Tibial artery (tissue), 4 donors: ENCODE measurements at regions not wholly inside any gene's neighbourhood (a gene's known extent, or its start where the extent isn't known, plus 50 kb on each side); places are given as distances from the start of the nearest gene placed in this dataset.

Experiments used
- DNase-seq, 2 donors: peaks; one replicate each; pipeline ENCODE4 v3.0.0-alpha.2; 2019
- H3K27ac ChIP-seq, 2 donors: fragments of 200-600 bp; sonication (generic) in 1 of 2; 1 replicate in 1 of 2; 2 replicates in 1 of 2; pipeline ENCODE4 v1.5.1; 2018 to 2019; ENCODE audit warnings: mild to moderate bottlenecking in 1 of 2
- H3K27me3 ChIP-seq, 2 donors: fragments of 200-600 bp; sonication (generic) in 1 of 2; one replicate each; pipeline versions ENCODE4 v1.5.1 to v1.6.0; 2016 to 2019
- H3K36me3 ChIP-seq, 3 donors: fragments of 200-600 bp; sonication (generic) in 2 of 3; one replicate each; pipeline ENCODE4 v1.5.1; 2016 to 2019; ENCODE audit warnings: mild to moderate bottlenecking in 2 of 3
- H3K4me1 ChIP-seq, 4 donors: fragments of 200-600 bp; sonication (generic) in 2 of 4; 1 replicate in 3 of 4; 2 replicates in 1 of 4; pipeline ENCODE4 v1.5.1; 2016 to 2019
- H3K4me3 ChIP-seq, 2 donors: fragments of 200-600 bp; sonication (generic) in 1 of 2; 1 replicate in 1 of 2; 2 replicates in 1 of 2; pipeline ENCODE4 v1.5.1; 2018 to 2019; ENCODE audit warnings: mild to moderate bottlenecking in 2 of 2
- H3K9me3 ChIP-seq, 3 donors: fragments of 200-600 bp; sonication (generic) in 1 of 3; one replicate each; pipeline ENCODE4 v1.5.1; 2016 to 2019
- CTCF ChIP-seq, 2 experiments: fragments of 200-600 bp in 1 of 2; fragments of 450-650 bp in 1 of 2; IDR thresholded peaks; one replicate each; pipeline ENCODE4 v1.5.1; 2017 to 2019; ENCODE audit warnings: antibody characterized with exemption in 2 of 2, mild to moderate bottlenecking in 1 of 2, moderate library complexity in 1 of 2
- intact Hi-C: fragments of 100-400 bp; cut with DNase I; formaldehyde crosslinking; loops from one replicate; pipeline ENCODE4 v1.15.0; 2023; ENCODE audit warnings: low total_unique reads

GRCh38 chr2:234629596-234629995 is 132.7 kb upstream of the ARL4C start:
- intact Hi-C loops = no loop called here
- TF ChIP-seq CTCF (IDR thresholded peaks at IDR 0.05) = no peak
- H3K36me3 ChIP-seq = no peaks in the 10 kb centered on the region

GRCh38 chr2:234628953-234629352 is 132.1 kb upstream of the ARL4C start:
- Histone ChIP-seq H3K4me3 (no peak overlapping the region), H3K4me1 (no peaks in the 10 kb centered on the region), H3K27me3 (peaks cover 0 to 14% of the 10 kb centered on the region in 2 donors), H3K36me3 (no peaks in the 10 kb centered on the region), H3K27ac (no peak overlapping the region), H3K9me3 (no peaks in the 10 kb centered on the region)
- DNase-seq = no peak
- intact Hi-C loops = no loop called here
- TF ChIP-seq CTCF (IDR thresholded peaks at IDR 0.05) = no peak

More at GRCh38 chr2:234629596-234629995, 132.7 kb upstream of the ARL4C start:
- Histone ChIP-seq H3K27me3 (peaks cover 0 to 14% of the 10 kb centered on the region in 2 donors), H3K4me1 (no peaks in the 10 kb centered on the region), H3K4me3 (no peak overlapping the region), H3K27ac (no peak overlapping the region), H3K9me3 (no peaks in the 10 kb centered on the region)
- no peak for DNase-seq

- no peak for DNase-seq
- intact Hi-C loops = no loop called here
- Histone ChIP-seq H3K27ac (no peak overlapping the region), H3K4me1 (no peaks in the 10 kb centered on the region), H3K36me3 (no peaks in the 10 kb centered on the region), H3K4me3 (no peak overlapping the region), H3K9me3 (no peaks in the 10 kb centered on the region), H3K27me3 (peaks cover 0 to 13% of the 10 kb centered on the region in 2 donors)
- TF ChIP-seq CTCF (IDR thresholded peaks at IDR 0.05) = no peak
These were observed 130.4 kb upstream of the ARL4C start for GRCh38 chr2:234627308-234627707.

- DNase-seq = no peak
- peaks cover 0 to 8% of the 10 kb centered on the region in 2 donors for H3K27me3 ChIP-seq
- intact Hi-C loops = no loop called here
- H3K9me3 ChIP-seq = no peaks in the 10 kb centered on the region
- H3K27ac ChIP-seq = no peak overlapping the region
- no peaks in the 10 kb centered on the region for H3K4me1 ChIP-seq
- H3K36me3 ChIP-seq = no peaks in the 10 kb centered on the region
- TF ChIP-seq CTCF (IDR thresholded peaks at IDR 0.05) = no peak
- no peak overlapping the region for H3K4me3 ChIP-seq
These were observed 129.8 kb upstream of the ARL4C start for GRCh38 chr2:234626566-234627130.

- peaks cover 0 to 7% of the 10 kb centered on the region in 2 donors for H3K27me3 ChIP-seq
- no peaks in the 10 kb centered on the region for H3K4me1 ChIP-seq
- H3K4me3 ChIP-seq = no peak overlapping the region
- DNase-seq = no peak
- H3K9me3 ChIP-seq = no peaks in the 10 kb centered on the region
- H3K27ac ChIP-seq = no peak overlapping the region
- intact Hi-C loops = no loop called here
- no peak for TF ChIP-seq CTCF (IDR thresholded peaks at IDR 0.05)
- no peaks in the 10 kb centered on the region for H3K36me3 ChIP-seq
These were observed 128.9 kb upstream of the ARL4C start for GRCh38 chr2:234625626-234626250.
